K562 (cell line): ENCODE measurements at regions not wholly inside any gene's neighbourhood (a gene's known extent, or its start where the extent isn't known, plus 50 kb on each side); places are given as distances from the start of the nearest gene placed in this dataset.

Experiments used
- ATAC-seq: fragments of 200-7000 bp; cut with Tn5 transposase; 3 replicates; pipeline ENCODE4 v1.9.1; 2020; ENCODE audit warnings: moderate library complexity
- BruUV-seq: library from RNA; stranded (reverse); fragments of 400-500 nt; replicated peaks from 2 replicates; lab custom pipeline; 2021; lab: Mats Ljungman, UMichigan
- CTCF ChIA-PET: fragments of 300-600 bp; formaldehyde crosslinking; extraction: SDS; loops from one replicate; lab custom pipeline; 2021; ENCODE audit warnings: low intra/inter-chr PET ratio; lab: Yijun Ruan, JAX
- POLR2A ChIA-PET: fragments of 300-600, 350-650 bp; sonication (Branson Sonifier 250); formaldehyde crosslinking; extraction: SDS; loops from one replicate; lab custom pipeline; 2021; ENCODE audit warnings: antibody characterized with exemption, inconsistent platforms; lab: Yijun Ruan, JAX
- DNase-seq, 4 experiments: peaks; one replicate each; pipeline versions ENCODE4 v3.0.0 to v3.0.0-alpha.2; 2011 to 2018; ENCODE audit warnings: low spot score in 3 of 4, mixed read lengths in 3 of 4; ENCODE audit errors: extremely low read depth in 1 of 4
- FAIRE-seq: peaks from 2 replicates; lab custom pipeline; 2011; peaks lifted over from hg19 to GRCh38; lab: Jason Lieb, UNC
- H2AFZ ChIP-seq: 2 replicates; pipeline ENCODE4 v1.6.0; 2011; ENCODE audit warnings: low read depth, low read length, control low read depth, inconsistent platforms
- H3K27ac ChIP-seq: fragments of 200-600 bp; 3 replicates; pipeline ENCODE4 v1.8.0; 2011; ENCODE audit warnings: low read depth, mild to moderate bottlenecking, control low read depth, inconsistent platforms, low read length, moderate library complexity, mixed read lengths; ENCODE audit errors: extremely low read depth
- H3K27me3 ChIP-seq, 2 experiments: fragments of 300-600 bp in 1 of 2; 2 replicates in 1 of 2; 3 replicates in 1 of 2; pipeline versions ENCODE4 v1.6.0 to v1.8.0; 2011; ENCODE audit warnings: inconsistent platforms in 2 of 2, low read length in 2 of 2, mild to moderate bottlenecking in 1 of 2, mixed read lengths in 1 of 2, moderate library complexity in 1 of 2; ENCODE audit not compliant: control insufficient read depth in 2 of 2, insufficient read depth in 2 of 2
- H3K36me3 ChIP-seq: fragments of 300-600 bp; 3 replicates; pipeline ENCODE4 v1.8.0; 2011; ENCODE audit warnings: mild to moderate bottlenecking, low read length, inconsistent platforms; ENCODE audit not compliant: control insufficient read depth, insufficient read depth
- H3K4me1 ChIP-seq, 2 experiments: fragments of 200-600 bp in 1 of 2; replicated peaks in 1 of 2; 2 replicates in 1 of 2; 3 replicates in 1 of 2; pipeline versions ENCODE4 v1.5.1 to v1.8.0; 2011; ENCODE audit warnings: inconsistent platforms in 2 of 2, low read length in 2 of 2, mild to moderate bottlenecking in 1 of 2, mixed read lengths in 1 of 2, moderate library complexity in 1 of 2; ENCODE audit not compliant: control insufficient read depth in 2 of 2, insufficient read depth in 2 of 2
- H3K4me2 ChIP-seq: 2 replicates; pipeline ENCODE4 v1.6.1; 2011; ENCODE audit warnings: low read length, control low read depth, inconsistent platforms, mixed read lengths; ENCODE audit not compliant: insufficient read depth
- H3K4me3 ChIP-seq: fragments of 200-600 bp; sonication (generic), shearing (Covaris generic); 2 replicates; pipeline ENCODE4 v1.5.1; 2016; ENCODE audit warnings: control low read depth, inconsistent platforms
- H3K79me2 ChIP-seq: fragments of 200-600 bp; 3 replicates; pipeline ENCODE4 v1.8.0; 2011; ENCODE audit warnings: low read length, inconsistent platforms; ENCODE audit not compliant: control insufficient read depth, insufficient read depth
- H3K9ac ChIP-seq, 2 experiments: 2 replicates each; pipeline versions ENCODE4 v1.6.0 to v1.6.1; 2011; ENCODE audit warnings: low read depth in 2 of 2, low read length in 2 of 2, control low read depth in 1 of 2, inconsistent platforms in 1 of 2, mild to moderate bottlenecking in 1 of 2, mixed read lengths in 1 of 2; ENCODE audit not compliant: insufficient read depth in 1 of 2
- H3K9me1 ChIP-seq: one replicate; pipeline ENCODE4 v1.6.0; 2011; ENCODE audit warnings: inconsistent platforms, mild to moderate bottlenecking, low read length, moderate library complexity; ENCODE audit not compliant: control insufficient read depth, insufficient read depth
- H3K9me3 ChIP-seq: replicated peaks from 2 replicates; pipeline ENCODE4 v1.5.1; 2011; ENCODE audit warnings: low read depth, low read length, inconsistent platforms; ENCODE audit not compliant: control insufficient read depth, insufficient read depth
- H4K20me1 ChIP-seq: replicated peaks from 2 replicates; pipeline ENCODE4 v1.6.1; 2011; ENCODE audit warnings: low read length, inconsistent platforms, mixed read lengths; ENCODE audit not compliant: control insufficient read depth, insufficient read depth
- BRD4 ChIP-seq: fragments of 200-600 bp; sonication (generic); IDR thresholded peaks from 2 replicates; pipeline ENCODE4 v1.6.1; 2017; ENCODE audit warnings: inconsistent platforms
- GTF2B ChIP-seq: IDR thresholded peaks from 2 replicates; pipeline ENCODE4 v1.6.1; 2011; ENCODE audit not compliant: insufficient read length; ENCODE audit errors: extremely low read depth
- HDAC3 ChIP-seq: fragments of 450-650 bp; IDR thresholded peaks from 2 replicates; pipeline ENCODE4 v1.6.1; 2018; ENCODE audit warnings: borderline replicate concordance, mild to moderate bottlenecking, moderate library complexity; ENCODE audit not compliant: partially characterized antibody
- MBD1 ChIP-seq: fragments of 250-450 bp; sonication (Bioruptor Pico); IDR thresholded peaks from 2 replicates; pipeline ENCODE4 v1.8.0; 2022; ENCODE audit warnings: inconsistent platforms
- MCM3 ChIP-seq: fragments of 450-650 bp; IDR thresholded peaks from 2 replicates; pipeline ENCODE4 v1.6.1; 2016
- RBM15 ChIP-seq: fragments of 200-400 bp; formaldehyde crosslinking; IDR thresholded peaks from 2 replicates; pipeline ENCODE4 v1.6.1; 2018; ENCODE audit warnings: mild to moderate bottlenecking, low read length, moderate library complexity; ENCODE audit not compliant: insufficient read depth
- TBL1XR1 ChIP-seq, 2 experiments: IDR thresholded peaks; 2 replicates each; pipeline ENCODE4 v1.6.1; 2012; ENCODE audit warnings: improper control_type of control experiment in 2 of 2, low read length in 2 of 2, mild to moderate bottlenecking in 1 of 2
- XRCC3 ChIP-seq: fragments of 450-650 bp; IDR thresholded peaks from 2 replicates; pipeline ENCODE4 v1.6.1; 2017; ENCODE audit warnings: mild to moderate bottlenecking, moderate library complexity
- ZC3H11A ChIP-seq: IDR thresholded peaks from 2 replicates; pipeline ENCODE4 v1.6.1; 2012; ENCODE audit warnings: low read depth, low read length, improper control_type of control experiment
- ZNF253 ChIP-seq: fragments of 250-450 bp; sonication (Bioruptor Pico); conservative IDR thresholded peaks from 2 replicates; pipeline ENCODE4 v1.6.1; 2021; ENCODE audit warnings: mild to moderate bottlenecking
- WGBS: fragments of 100-300 bp; shearing (Covaris generic); methylation state at CpG from one replicate; pipeline ENCODE4 v1.1.6; 2016; ENCODE audit warnings: low coverage, mixed read lengths; ENCODE audit not compliant: insufficient coverage; ENCODE audit errors: missing lambda C conversion rate; 5-methylcytosine and 5-hydroxymethylcytosine counted together
- in situ Hi-C: fragments of 300-500 bp; cut with MboI; formaldehyde crosslinking; loops from 4 replicates; pipeline ENCODE4 v1.15.0; 2018; ENCODE audit warnings: inconsistent platforms, mixed read lengths
- intact Hi-C: fragments of 100-400 bp; cut with micrococcal nuclease; formaldehyde crosslinking; loops from 2 replicates; pipeline ENCODE4 v1.14.2; 2022

DNA sequence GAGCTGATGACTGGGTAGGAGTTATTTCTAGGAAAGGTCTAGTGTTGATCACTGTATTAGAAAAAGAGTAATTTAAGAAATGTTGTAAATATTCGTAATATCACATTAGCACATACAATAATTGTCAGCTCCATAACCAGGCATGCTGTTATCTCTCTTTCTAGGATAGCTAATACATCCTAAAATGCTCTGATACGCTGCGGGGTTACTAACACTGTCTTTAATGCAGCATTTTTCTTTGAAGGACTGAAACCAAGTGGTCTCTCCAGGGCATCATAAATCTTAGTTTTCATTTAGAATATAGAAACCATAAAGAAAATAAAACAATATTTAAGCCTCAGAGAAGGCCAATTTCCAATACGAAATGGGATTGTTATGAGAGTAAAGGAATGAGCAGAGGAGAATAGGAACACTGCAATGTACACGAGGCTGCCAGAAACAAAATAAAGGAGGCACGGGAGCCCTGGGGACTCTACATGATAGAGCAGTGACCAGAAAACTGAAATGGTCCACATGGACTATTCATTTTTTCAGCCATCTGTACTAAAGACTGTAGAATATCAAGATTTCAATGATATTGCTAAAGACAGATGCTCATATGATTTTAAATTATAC lies 1606.7 kb upstream of the AGA start:
- 0% methylated on average over 6 of the region's 6 CpGs for WGBS
- no peaks in the 10 kb centered on the region for H3K79me2 ChIP-seq
- BruUV-seq: no TSS peak
- no peak overlapping the region for H2AFZ ChIP-seq
- in situ Hi-C loops (no loop called here), intact Hi-C loops (no loop called here)
- no peaks in the 10 kb centered on the region for H3K27me3 ChIP-seq
- H3K9ac ChIP-seq: no peak overlapping the region
- DNase-seq (no peak), FAIRE-seq (no peak), ATAC-seq (no peak)
- no peak overlapping the region for H3K27ac ChIP-seq
- TF ChIP-seq ZC3H11A (no peak), TBL1XR1 (IDR thresholded peaks at IDR 0.05; ENCODE audit: low read length in 2 of 2) (no peak), GTF2B (no peak), XRCC3 (no peak), MCM3 (no peak), BRD4 (no peak), RBM15 (no peak), ZNF253 (CRISPR knock-in tag) (no peak), MBD1 (CRISPR knock-in tag) (no peak), HDAC3 (no peak)
- no peaks in the 10 kb centered on the region for H3K36me3 ChIP-seq
- ChIA-PET POLR2A (no interaction called here), CTCF (no interaction called here)
- H3K9me3 ChIP-seq: no peaks in the 10 kb centered on the region
- no peak overlapping the region for H3K4me2 ChIP-seq
- no peak overlapping the region for H3K4me3 ChIP-seq
- H3K4me1 ChIP-seq: no peaks in the 10 kb centered on the region
- H3K9me1 ChIP-seq: no peaks in the 10 kb centered on the region
- no peaks in the 10 kb centered on the region for H4K20me1 ChIP-seq
